SK-N-SH treated with all-trans-retinoic acid at 6 μM for 48 hours (cell line): ENCODE measurements at regions not wholly inside any gene's neighbourhood (a gene's known extent, or its start where the extent isn't known, plus 50 kb on each side); places are given as distances from the start of the nearest gene placed in this dataset.

Source experiments
- CSRNP3 ChIP-seq: fragments of 250-450 bp; sonication (Bioruptor Pico); IDR thresholded peaks from 2 replicates; pipeline ENCODE4 v1.5.1; 2021; ENCODE audit warnings: mild to moderate bottlenecking, moderate library complexity
- ISL1 ChIP-seq: fragments of 250-450 bp; sonication (Bioruptor Pico); IDR thresholded peaks from 2 replicates; pipeline ENCODE4 v2.1.2; 2022; ENCODE audit warnings: mild to moderate bottlenecking, moderate library complexity
- OSR1 ChIP-seq: fragments of 250-450 bp; sonication (Bioruptor Pico); IDR thresholded peaks from 2 replicates; pipeline ENCODE4 v1.8.0; 2022; ENCODE audit warnings: moderate library complexity, mild to moderate bottlenecking, inconsistent platforms
- PATZ1 ChIP-seq: fragments of 250-450 bp; sonication (Bioruptor Pico); IDR thresholded peaks from 2 replicates; pipeline ENCODE4 v1.8.0; 2020; ENCODE audit warnings: mild to moderate bottlenecking, moderate library complexity, borderline replicate concordance
- POU6F1 ChIP-seq: fragments of 250-450 bp; sonication (Bioruptor Pico); IDR thresholded peaks from 2 replicates; pipeline ENCODE4 v1.8.0; 2021; ENCODE audit warnings: low read depth, mild to moderate bottlenecking, moderate library complexity, borderline replicate concordance
- PPARA ChIP-seq: fragments of 250-450 bp; sonication (Bioruptor Pico); IDR thresholded peaks from 2 replicates; pipeline ENCODE4 v1.5.0; 2020; ENCODE audit warnings: mild to moderate bottlenecking, borderline replicate concordance
- TCF4 ChIP-seq: fragments of 250-450 bp; sonication (Bioruptor Pico); IDR thresholded peaks from 2 replicates; pipeline ENCODE4 v1.8.0; 2021; ENCODE audit warnings: mild to moderate bottlenecking, moderate library complexity, borderline replicate concordance
- TOX ChIP-seq: fragments of 250-450 bp; sonication (Bioruptor Pico); IDR thresholded peaks from 2 replicates; pipeline ENCODE4 v1.8.0; 2021; ENCODE audit warnings: mild to moderate bottlenecking, moderate library complexity, borderline replicate concordance
- TSHZ2 ChIP-seq: fragments of 250-450 bp; sonication (Bioruptor Pico); IDR thresholded peaks from 2 replicates; pipeline ENCODE4 v1.5.0; 2020; ENCODE audit warnings: mild to moderate bottlenecking, moderate library complexity
- ZC3H10 ChIP-seq: fragments of 250-450 bp; sonication (Bioruptor Pico); IDR thresholded peaks from 2 replicates; pipeline ENCODE4 v1.5.1; 2021; ENCODE audit warnings: mild to moderate bottlenecking, moderate library complexity
- ZFP3 ChIP-seq: fragments of 250-450 bp; sonication (Bioruptor Pico); IDR thresholded peaks from 2 replicates; pipeline ENCODE4 v1.5.0; 2020; ENCODE audit warnings: mild to moderate bottlenecking, moderate library complexity
- ZFP30 ChIP-seq: fragments of 450-650 bp; formaldehyde crosslinking; IDR thresholded peaks from 2 replicates; pipeline ENCODE4 v1.5.0; 2022; ENCODE audit warnings: mild to moderate bottlenecking, moderate library complexity
- ZNF8 ChIP-seq: fragments of 450-650 bp; formaldehyde crosslinking; IDR thresholded peaks from 2 replicates; pipeline ENCODE4 v1.5.0; 2020; ENCODE audit warnings: mild to moderate bottlenecking, moderate library complexity

- TF ChIP-seq TOX (CRISPR knock-in tag) = no peak
- no peak for TF ChIP-seq ZC3H10 (CRISPR knock-in tag)
- no peak for TF ChIP-seq TCF4 (CRISPR knock-in tag)
- TF ChIP-seq ISL1 (CRISPR knock-in tag) = no peak
- TF ChIP-seq TSHZ2 (CRISPR knock-in tag) = no peak
- TF ChIP-seq POU6F1 (CRISPR knock-in tag) = no peak
- TF ChIP-seq ZNF8 (CRISPR knock-in tag) = no peak
- no peak for TF ChIP-seq ZFP30 (CRISPR knock-in tag)
- TF ChIP-seq CSRNP3 (CRISPR knock-in tag) = no peak
- TF ChIP-seq PPARA (CRISPR knock-in tag) = no peak
- TF ChIP-seq OSR1 (CRISPR knock-in tag) = no peak
- TF ChIP-seq PATZ1 = no peak
- TF ChIP-seq ZFP3 (CRISPR knock-in tag) = no peak
Measured at GRCh38 chr17:21512307-21513011, 136.3 kb downstream of the KCNJ12 start.
